ENCODE measurements at regions not wholly inside any gene's neighbourhood (a gene's known extent, or its start where the extent isn't known, plus 50 kb on each side); places are given as distances from the start of the nearest gene placed in this dataset.
"Not testable (repeated sequence)": the region's sequence is repeated elsewhere in the genome, so short reads cannot be mapped to it uniquely, and the experiment has no call there.

DNA sequence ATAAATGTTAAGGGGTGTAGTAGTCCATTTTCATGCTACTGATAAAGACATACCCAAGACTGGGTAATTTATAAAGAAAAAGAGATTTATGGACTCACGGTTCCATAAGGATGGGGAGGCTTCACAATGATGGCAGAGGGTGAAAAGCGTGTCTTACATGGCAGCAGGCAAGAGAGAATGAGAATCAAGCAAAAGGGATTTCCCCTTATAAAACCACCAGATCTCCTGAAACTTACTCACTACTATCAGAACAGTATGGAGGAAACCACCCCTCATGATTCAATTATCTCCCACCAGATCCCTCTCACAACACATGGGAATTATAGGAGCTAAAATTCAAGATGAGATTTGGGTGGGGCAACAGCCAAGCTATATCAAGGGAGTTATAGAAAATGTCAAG is 329.2 kb downstream of the DTHD1 start:
- H3K9me3 Mint-ChIP-seq: peaks cover 14% of the 10 kb centered on the region
- intact Hi-C loops (cut with micrococcal nuclease): no loop called here
- ATAC-seq (peak; percentile 47), DNase-seq (no peak)
- no peaks in the 10 kb centered on the region for H3K4me1 Mint-ChIP-seq (ENCODE audit: low read depth)
- H3K27me3 Mint-ChIP-seq: no peaks in the 10 kb centered on the region
- H3K27ac Mint-ChIP-seq: no peak overlapping the region
- TF ChIP-seq CTCF (IDR thresholded peaks at IDR 0.05): no peak
- no peak overlapping the region for H3K4me3 Mint-ChIP-seq
- H3K36me3 Mint-ChIP-seq (ENCODE audit: low read depth): no peaks in the 10 kb centered on the region
- ChIA-PET CTCF (no interaction called here), POLR2A (no interaction called here)

GRCh38 chr4:36613142-36613541 is 331.7 kb downstream of the DTHD1 start:
- H3K27me3 Mint-ChIP-seq; H3K4me3 Mint-ChIP-seq; intact Hi-C loops (cut with micrococcal nuclease); H3K4me1 Mint-ChIP-seq (ENCODE audit: low read depth); DNase-seq; ATAC-seq; H3K27ac Mint-ChIP-seq; H3K36me3 Mint-ChIP-seq (ENCODE audit: low read depth); CTCF ChIA-PET; POLR2A ChIA-PET: not testable (repeated sequence)
- H3K9me3 Mint-ChIP-seq: peaks cover 14% of the 10 kb centered on the region

DNA sequence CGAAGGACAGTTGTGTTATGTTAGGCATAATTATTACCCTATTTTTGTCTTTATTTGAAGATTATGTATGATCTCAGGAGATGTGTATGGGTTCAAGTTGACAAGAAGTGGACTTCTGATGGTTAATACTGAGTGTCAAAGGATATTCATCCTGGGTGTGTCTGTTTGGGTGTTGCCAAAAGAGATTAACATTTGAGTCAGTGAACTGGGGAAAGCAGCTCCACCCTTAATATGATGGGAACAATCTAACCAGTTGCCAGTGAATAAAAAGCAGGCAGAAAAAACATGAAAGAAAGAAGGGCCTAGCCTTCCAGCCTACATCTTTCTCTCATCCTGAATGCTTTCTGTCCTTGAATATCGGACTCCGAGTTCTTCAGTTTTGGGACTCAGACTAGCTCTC is 332.6 kb downstream of the DTHD1 start:
- H3K27ac Mint-ChIP-seq: no peak overlapping the region
- no peak for TF ChIP-seq CTCF (IDR thresholded peaks at IDR 0.05)
- no peaks in the 10 kb centered on the region for H3K4me1 Mint-ChIP-seq (ENCODE audit: low read depth)
- intact Hi-C loops (cut with micrococcal nuclease): no loop called here
- CTCF ChIA-PET: no interaction called here
- H3K4me3 Mint-ChIP-seq: no peak overlapping the region
- DNase-seq: no peak
- peaks cover 14% of the 10 kb centered on the region for H3K9me3 Mint-ChIP-seq
- POLR2A ChIA-PET: no interaction called here
- no peaks in the 10 kb centered on the region for H3K36me3 Mint-ChIP-seq (ENCODE audit: low read depth)
- ATAC-seq: no peak
- no peaks in the 10 kb centered on the region for H3K27me3 Mint-ChIP-seq

GRCh38 chr4:36618102-36618501 is 336.7 kb downstream of the DTHD1 start:
- H3K36me3 Mint-ChIP-seq (ENCODE audit: low read depth): no peaks in the 10 kb centered on the region
- ChIA-PET CTCF (no interaction called here), POLR2A (no interaction called here)
- no peak for DNase-seq
- intact Hi-C loops (cut with micrococcal nuclease): no loop called here
- no peaks in the 10 kb centered on the region for H3K9me3 Mint-ChIP-seq
- TF ChIP-seq CTCF (IDR thresholded peaks at IDR 0.05): no peak
- no peak overlapping the region for H3K4me3 Mint-ChIP-seq
- no peak overlapping the region for H3K27ac Mint-ChIP-seq
- ATAC-seq: no peak
- H3K27me3 Mint-ChIP-seq: no peaks in the 10 kb centered on the region
- no peaks in the 10 kb centered on the region for H3K4me1 Mint-ChIP-seq (ENCODE audit: low read depth)

DNA sequence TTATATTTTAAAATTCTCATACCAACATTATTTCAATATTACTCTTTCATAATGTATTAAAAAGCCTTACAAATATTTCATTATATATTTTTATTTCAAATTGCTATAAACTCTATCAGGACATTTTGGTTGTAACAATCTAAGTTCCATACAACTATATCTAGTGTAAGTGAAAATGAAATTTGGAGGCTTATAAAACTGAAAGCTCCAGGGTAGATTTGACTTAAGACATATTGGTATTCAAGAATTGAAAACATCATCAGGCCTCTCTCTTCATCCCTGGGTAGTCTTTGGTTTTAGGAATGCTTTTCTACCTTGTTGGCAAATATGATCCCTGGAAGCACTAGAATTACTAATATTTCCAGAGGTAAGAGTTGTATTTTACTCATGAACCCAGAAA is 342.6 kb downstream of the DTHD1 start:
- ATAC-seq (no peak), DNase-seq (no peak)
- TF ChIP-seq CTCF (IDR thresholded peaks at IDR 0.05): no peak
- H3K9me3 Mint-ChIP-seq: no peaks in the 10 kb centered on the region
- ChIA-PET CTCF (no interaction called here), POLR2A (no interaction called here)
- H3K27ac Mint-ChIP-seq: no peak overlapping the region
- intact Hi-C loops (cut with micrococcal nuclease): no loop called here
- no peak overlapping the region for H3K4me3 Mint-ChIP-seq
- peaks cover 1% of the 10 kb centered on the region for H3K27me3 Mint-ChIP-seq
- H3K4me1 Mint-ChIP-seq (ENCODE audit: low read depth): no peaks in the 10 kb centered on the region
- H3K36me3 Mint-ChIP-seq (ENCODE audit: low read depth): no peaks in the 10 kb centered on the region

DNA sequence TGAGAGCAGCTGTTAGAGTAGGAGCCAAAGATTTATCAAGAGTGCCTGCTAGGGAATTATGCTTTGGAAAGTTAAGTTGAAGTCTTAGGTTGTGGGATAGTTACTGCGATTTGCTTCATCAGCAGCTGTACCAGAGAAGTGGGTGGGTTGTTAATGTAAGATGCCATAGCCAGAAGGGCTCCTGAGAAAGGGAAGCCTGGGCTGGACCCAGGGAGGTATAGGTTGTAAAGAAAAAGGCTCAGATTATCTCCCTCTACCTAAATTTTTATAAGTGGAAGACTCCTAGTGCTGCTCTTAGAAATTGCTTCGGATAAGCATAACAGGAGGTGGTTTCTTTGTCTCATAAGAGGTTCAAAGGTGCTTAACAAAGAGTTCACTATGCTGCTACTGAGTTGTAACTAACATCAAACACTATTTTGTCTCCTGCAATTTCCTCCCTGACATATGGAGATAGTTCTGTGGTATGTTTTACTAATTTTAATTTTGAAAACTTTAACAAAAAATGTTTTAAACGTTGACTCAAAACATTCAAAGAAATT is 356.9 kb downstream of the DTHD1 start:
- no peak for TF ChIP-seq CTCF (IDR thresholded peaks at IDR 0.05)
- H3K9me3 Mint-ChIP-seq: no peaks in the 10 kb centered on the region
- H3K36me3 Mint-ChIP-seq (ENCODE audit: low read depth): no peaks in the 10 kb centered on the region
- peaks cover 1% of the 10 kb centered on the region for H3K27me3 Mint-ChIP-seq
- H3K4me3 Mint-ChIP-seq: no peak overlapping the region
- ChIA-PET CTCF (no interaction called here), POLR2A (no interaction called here)
- H3K4me1 Mint-ChIP-seq (ENCODE audit: low read depth): no peaks in the 10 kb centered on the region
- no peak for DNase-seq
- ATAC-seq: no peak
- H3K27ac Mint-ChIP-seq: no peak overlapping the region
- intact Hi-C loops (cut with micrococcal nuclease): no loop called here
